ENCODE measurements at regions not wholly inside any gene's neighbourhood (a gene's known extent, or its start where the extent isn't known, plus 50 kb on each side); places are given as distances from the start of the nearest gene placed in this dataset.

GRCh38 chr4:12958436-12958835, 525.7 kb downstream of the RAB28 start:
- no peak for TF ChIP-seq CTCF (IDR thresholded peaks at IDR 0.05)
- no peak for TF ChIP-seq EZH2 (IDR thresholded peaks at IDR 0.05; ENCODE audit: borderline replicate concordance, insufficient read depth, low read depth, low read length, poor library complexity, severe bottlenecking)

Data from B cell (primary cell).